SK-N-SH treated with all-trans-retinoic acid at 6 μM for 48 hours (cell line): ENCODE measurements at regions not wholly inside any gene's neighbourhood (a gene's known extent, or its start where the extent isn't known, plus 50 kb on each side); places are given as distances from the start of the nearest gene placed in this dataset.
A peak's percentile ranks its signal among the peaks of the same experiment; 100 is the strongest.

Source experiments
- ATAC-seq: fragments of 200-7000 bp; cut with Tn5 transposase; 3 replicates; pipeline ENCODE4 v1.9.1; 2020; ENCODE audit warnings: mild to moderate bottlenecking, moderate library complexity
- ARNTL ChIP-seq: fragments of 450-650 bp; formaldehyde crosslinking; IDR thresholded peaks from 2 replicates; pipeline ENCODE4 v1.5.0; 2020; ENCODE audit warnings: low read depth, mild to moderate bottlenecking, moderate library complexity, borderline replicate concordance
- CSDC2 ChIP-seq: fragments of 250-450 bp; sonication (Bioruptor Pico); IDR thresholded peaks from 2 replicates; pipeline ENCODE4 v1.5.0; 2020; ENCODE audit warnings: mild to moderate bottlenecking, moderate library complexity
- ESRRG ChIP-seq: fragments of 250-450 bp; sonication (Bioruptor Pico); IDR thresholded peaks from 2 replicates; pipeline ENCODE4 v1.6.1; 2021; ENCODE audit warnings: mild to moderate bottlenecking
- ISL1 ChIP-seq: fragments of 250-450 bp; sonication (Bioruptor Pico); IDR thresholded peaks from 2 replicates; pipeline ENCODE4 v2.1.2; 2022; ENCODE audit warnings: mild to moderate bottlenecking, moderate library complexity
- OSR1 ChIP-seq: fragments of 250-450 bp; sonication (Bioruptor Pico); IDR thresholded peaks from 2 replicates; pipeline ENCODE4 v1.8.0; 2022; ENCODE audit warnings: moderate library complexity, mild to moderate bottlenecking, inconsistent platforms
- PPARA ChIP-seq: fragments of 250-450 bp; sonication (Bioruptor Pico); IDR thresholded peaks from 2 replicates; pipeline ENCODE4 v1.5.0; 2020; ENCODE audit warnings: mild to moderate bottlenecking, borderline replicate concordance
- RARB ChIP-seq: fragments of 250-450 bp; sonication (Bioruptor Pico); IDR thresholded peaks from 2 replicates; pipeline ENCODE4 v1.8.0; 2021; ENCODE audit warnings: mild to moderate bottlenecking, moderate library complexity
- SNAI2 ChIP-seq: fragments of 250-450 bp; sonication (Bioruptor Pico); IDR thresholded peaks from 2 replicates; pipeline ENCODE4 v1.5.0; 2020; ENCODE audit warnings: mild to moderate bottlenecking, moderate library complexity
- TCF4 ChIP-seq: fragments of 250-450 bp; sonication (Bioruptor Pico); IDR thresholded peaks from 2 replicates; pipeline ENCODE4 v1.8.0; 2021; ENCODE audit warnings: mild to moderate bottlenecking, moderate library complexity, borderline replicate concordance
- TOX ChIP-seq: fragments of 250-450 bp; sonication (Bioruptor Pico); IDR thresholded peaks from 2 replicates; pipeline ENCODE4 v1.8.0; 2021; ENCODE audit warnings: mild to moderate bottlenecking, moderate library complexity, borderline replicate concordance
- ZC3H10 ChIP-seq: fragments of 250-450 bp; sonication (Bioruptor Pico); IDR thresholded peaks from 2 replicates; pipeline ENCODE4 v1.5.1; 2021; ENCODE audit warnings: mild to moderate bottlenecking, moderate library complexity
- ZFP3 ChIP-seq: fragments of 250-450 bp; sonication (Bioruptor Pico); IDR thresholded peaks from 2 replicates; pipeline ENCODE4 v1.5.0; 2020; ENCODE audit warnings: mild to moderate bottlenecking, moderate library complexity
- ZFP30 ChIP-seq: fragments of 450-650 bp; formaldehyde crosslinking; IDR thresholded peaks from 2 replicates; pipeline ENCODE4 v1.5.0; 2022; ENCODE audit warnings: mild to moderate bottlenecking, moderate library complexity
- ZNF565 ChIP-seq: fragments of 450-650 bp; formaldehyde crosslinking; conservative IDR thresholded peaks from 2 replicates; pipeline ENCODE4 v1.5.0; 2020; ENCODE audit warnings: low read depth, mild to moderate bottlenecking, moderate library complexity
- ZNF70 ChIP-seq: fragments of 450-650 bp; formaldehyde crosslinking; IDR thresholded peaks from 2 replicates; pipeline ENCODE4 v1.5.0; 2020; ENCODE audit warnings: mild to moderate bottlenecking, moderate library complexity
- ZNF8 ChIP-seq: fragments of 450-650 bp; formaldehyde crosslinking; IDR thresholded peaks from 2 replicates; pipeline ENCODE4 v1.5.0; 2020; ENCODE audit warnings: mild to moderate bottlenecking, moderate library complexity
- TF ChIP-seq, protein P1 (sequence below): fragments of 250-450 bp; sonication (Bioruptor Pico); IDR thresholded peaks from 2 replicates; pipeline ENCODE4 v1.5.1; 2020; ENCODE audit warnings: low read depth, mild to moderate bottlenecking, moderate library complexity
- TF ChIP-seq, protein P2 (sequence below): fragments of 250-450 bp; sonication (Bioruptor Pico); IDR thresholded peaks from 2 replicates; pipeline ENCODE4 v1.5.0; 2020; ENCODE audit warnings: mild to moderate bottlenecking, moderate library complexity
- TF ChIP-seq, protein P3 (sequence below): fragments of 250-450 bp; sonication (Bioruptor Pico); IDR thresholded peaks from 2 replicates; pipeline ENCODE4 v1.8.0; 2020; ENCODE audit warnings: mild to moderate bottlenecking, moderate library complexity, borderline replicate concordance
- TF ChIP-seq, protein P4 (sequence below): fragments of 250-450 bp; sonication (Bioruptor Pico); IDR thresholded peaks from 2 replicates; pipeline ENCODE4 v1.5.1; 2021; ENCODE audit warnings: mild to moderate bottlenecking, moderate library complexity

DNA sequence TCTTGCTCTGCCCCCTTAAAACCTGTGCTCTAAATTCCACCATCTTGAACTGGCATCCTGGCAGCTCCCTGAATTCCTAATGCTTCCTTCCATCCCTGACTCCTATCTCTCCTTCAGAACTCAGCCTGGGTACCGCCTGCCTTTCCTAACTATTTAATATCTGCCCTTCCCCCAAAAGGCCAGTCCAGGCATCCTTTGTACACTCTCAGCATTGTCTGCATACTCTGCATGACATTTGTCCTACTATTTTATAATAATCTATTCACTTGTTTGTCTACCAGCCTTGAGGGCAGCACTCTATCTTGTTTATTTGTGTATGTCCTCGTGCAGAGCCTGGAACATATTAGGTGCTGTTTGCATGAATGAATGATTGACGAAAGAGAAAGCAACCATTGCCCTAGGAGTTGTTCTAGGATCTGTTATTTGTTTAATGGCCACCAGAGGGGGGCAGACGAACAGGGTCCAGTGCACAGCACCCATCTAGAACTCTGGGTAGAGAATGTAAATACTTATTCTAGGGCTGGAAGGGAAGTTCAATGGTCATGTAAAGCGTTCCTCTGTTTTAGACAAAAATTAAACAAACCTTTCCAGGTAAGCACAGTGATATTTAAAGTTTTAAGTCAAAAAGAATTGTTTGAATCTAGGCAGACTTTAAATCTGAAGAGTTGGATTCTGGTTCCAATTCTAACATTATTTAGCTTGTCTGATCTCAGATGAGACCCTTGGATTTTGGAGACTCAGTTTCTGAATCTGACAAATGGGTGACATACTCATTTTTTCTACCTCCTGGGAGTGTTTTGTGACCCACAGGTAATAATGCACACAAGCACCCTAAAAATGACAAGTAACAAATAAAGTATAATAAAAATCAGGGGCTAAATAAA, 125.8 kb upstream of the GALNT15 start:
- TF ChIP-seq ZNF8 (CRISPR knock-in tag), result no peak
- TF ChIP-seq ISL1, result no peak
- TF ChIP-seq, protein P1, sequence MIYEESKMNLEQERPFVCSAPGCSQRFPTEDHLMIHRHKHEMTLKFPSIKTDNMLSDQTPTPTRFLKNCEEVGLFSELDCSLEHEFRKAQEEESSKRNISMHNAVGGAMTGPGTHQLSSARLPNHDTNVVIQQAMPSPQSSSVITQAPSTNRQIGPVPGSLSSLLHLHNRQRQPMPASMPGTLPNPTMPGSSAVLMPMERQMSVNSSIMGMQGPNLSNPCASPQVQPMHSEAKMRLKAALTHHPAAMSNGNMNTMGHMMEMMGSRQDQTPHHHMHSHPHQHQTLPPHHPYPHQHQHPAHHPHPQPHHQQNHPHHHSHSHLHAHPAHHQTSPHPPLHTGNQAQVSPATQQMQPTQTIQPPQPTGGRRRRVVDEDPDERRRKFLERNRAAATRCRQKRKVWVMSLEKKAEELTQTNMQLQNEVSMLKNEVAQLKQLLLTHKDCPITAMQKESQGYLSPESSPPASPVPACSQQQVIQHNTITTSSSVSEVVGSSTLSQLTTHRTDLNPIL (CRISPR knock-in tag), result no peak
- TF ChIP-seq TOX (CRISPR knock-in tag), result no peak
- TF ChIP-seq SNAI2 (CRISPR knock-in tag), result no peak
- TF ChIP-seq ESRRG (CRISPR knock-in tag), result no peak
- no peak for TF ChIP-seq RARB (CRISPR knock-in tag)
- TF ChIP-seq TCF4, result no peak
- TF ChIP-seq, protein P2, sequence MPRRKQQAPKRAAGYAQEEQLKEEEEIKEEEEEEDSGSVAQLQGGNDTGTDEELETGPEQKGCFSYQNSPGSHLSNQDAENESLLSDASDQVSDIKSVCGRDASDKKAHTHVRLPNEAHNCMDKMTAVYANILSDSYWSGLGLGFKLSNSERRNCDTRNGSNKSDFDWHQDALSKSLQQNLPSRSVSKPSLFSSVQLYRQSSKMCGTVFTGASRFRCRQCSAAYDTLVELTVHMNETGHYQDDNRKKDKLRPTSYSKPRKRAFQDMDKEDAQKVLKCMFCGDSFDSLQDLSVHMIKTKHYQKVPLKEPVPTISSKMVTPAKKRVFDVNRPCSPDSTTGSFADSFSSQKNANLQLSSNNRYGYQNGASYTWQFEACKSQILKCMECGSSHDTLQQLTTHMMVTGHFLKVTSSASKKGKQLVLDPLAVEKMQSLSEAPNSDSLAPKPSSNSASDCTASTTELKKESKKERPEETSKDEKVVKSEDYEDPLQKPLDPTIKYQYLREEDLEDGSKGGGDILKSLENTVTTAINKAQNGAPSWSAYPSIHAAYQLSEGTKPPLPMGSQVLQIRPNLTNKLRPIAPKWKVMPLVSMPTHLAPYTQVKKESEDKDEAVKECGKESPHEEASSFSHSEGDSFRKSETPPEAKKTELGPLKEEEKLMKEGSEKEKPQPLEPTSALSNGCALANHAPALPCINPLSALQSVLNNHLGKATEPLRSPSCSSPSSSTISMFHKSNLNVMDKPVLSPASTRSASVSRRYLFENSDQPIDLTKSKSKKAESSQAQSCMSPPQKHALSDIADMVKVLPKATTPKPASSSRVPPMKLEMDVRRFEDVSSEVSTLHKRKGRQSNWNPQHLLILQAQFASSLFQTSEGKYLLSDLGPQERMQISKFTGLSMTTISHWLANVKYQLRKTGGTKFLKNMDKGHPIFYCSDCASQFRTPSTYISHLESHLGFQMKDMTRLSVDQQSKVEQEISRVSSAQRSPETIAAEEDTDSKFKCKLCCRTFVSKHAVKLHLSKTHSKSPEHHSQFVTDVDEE (CRISPR knock-in tag), result no peak
- no peak for TF ChIP-seq ZFP3 (CRISPR knock-in tag)
- TF ChIP-seq ZC3H10, result no peak
- no peak for TF ChIP-seq OSR1 (CRISPR knock-in tag)
- no peak for TF ChIP-seq ZNF565
- no peak for TF ChIP-seq CSDC2 (CRISPR knock-in tag)
- TF ChIP-seq ZNF70 (CRISPR knock-in tag), result no peak
- no peak for TF ChIP-seq PPARA (CRISPR knock-in tag)
- TF ChIP-seq, protein P3, sequence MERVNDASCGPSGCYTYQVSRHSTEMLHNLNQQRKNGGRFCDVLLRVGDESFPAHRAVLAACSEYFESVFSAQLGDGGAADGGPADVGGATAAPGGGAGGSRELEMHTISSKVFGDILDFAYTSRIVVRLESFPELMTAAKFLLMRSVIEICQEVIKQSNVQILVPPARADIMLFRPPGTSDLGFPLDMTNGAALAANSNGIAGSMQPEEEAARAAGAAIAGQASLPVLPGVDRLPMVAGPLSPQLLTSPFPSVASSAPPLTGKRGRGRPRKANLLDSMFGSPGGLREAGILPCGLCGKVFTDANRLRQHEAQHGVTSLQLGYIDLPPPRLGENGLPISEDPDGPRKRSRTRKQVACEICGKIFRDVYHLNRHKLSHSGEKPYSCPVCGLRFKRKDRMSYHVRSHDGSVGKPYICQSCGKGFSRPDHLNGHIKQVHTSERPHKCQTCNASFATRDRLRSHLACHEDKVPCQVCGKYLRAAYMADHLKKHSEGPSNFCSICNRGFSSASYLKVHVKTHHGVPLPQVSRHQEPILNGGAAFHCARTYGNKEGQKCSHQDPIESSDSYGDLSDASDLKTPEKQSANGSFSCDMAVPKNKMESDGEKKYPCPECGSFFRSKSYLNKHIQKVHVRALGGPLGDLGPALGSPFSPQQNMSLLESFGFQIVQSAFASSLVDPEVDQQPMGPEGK (CRISPR knock-in tag), result no peak
- no peak for TF ChIP-seq ARNTL
- TF ChIP-seq, all 23 proteins: peak for 0
- peak; percentile 98 for ATAC-seq

DNA sequence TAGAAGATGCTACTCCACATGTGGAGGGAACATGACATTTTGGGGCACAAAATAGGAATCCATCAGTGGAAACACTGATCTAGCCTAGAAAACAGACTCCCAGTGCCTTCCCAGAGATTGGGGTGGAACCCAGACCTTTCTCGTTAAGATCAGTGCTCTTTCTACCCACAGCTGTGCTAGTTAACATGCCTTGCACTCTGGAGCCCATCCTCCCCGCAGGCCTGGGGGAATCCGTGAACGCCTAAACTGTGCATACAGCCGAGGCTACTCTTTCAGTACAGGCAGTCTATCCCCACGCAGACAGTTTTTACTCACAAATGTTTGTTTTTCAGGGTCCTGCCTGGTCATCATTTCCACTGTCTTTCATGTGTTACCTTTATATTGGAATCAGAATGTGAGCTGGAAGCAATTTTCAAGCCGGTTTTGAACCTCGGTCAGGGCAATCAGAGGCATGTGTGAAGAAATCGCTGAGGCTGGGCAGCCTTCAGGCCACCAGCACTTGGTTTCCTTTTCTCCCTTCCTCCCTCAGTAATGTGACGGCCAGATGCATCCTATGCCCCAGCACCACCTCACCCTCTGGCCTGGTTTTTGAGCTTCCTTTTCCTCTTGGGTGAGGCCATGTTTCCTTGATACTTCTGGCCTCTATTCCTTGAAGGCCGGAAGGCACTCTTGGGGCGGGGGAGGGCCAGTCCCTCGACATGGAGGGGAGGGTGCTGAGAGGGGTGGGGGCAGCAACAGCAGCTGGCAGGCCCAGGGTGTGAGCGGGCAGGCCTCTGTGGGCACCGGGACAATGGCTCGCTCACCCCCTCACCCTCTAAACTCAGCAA, 123.6 kb upstream of the GALNT15 start:
- no peak for ATAC-seq
- TF ChIP-seq TCF4 (no peak), ZFP30 (CRISPR knock-in tag) (no peak), ESRRG (CRISPR knock-in tag) (no peak), ARNTL (no peak), PPARA (CRISPR knock-in tag) (no peak), ZNF70 (CRISPR knock-in tag) (no peak)
- TF ChIP-seq, protein P4, sequence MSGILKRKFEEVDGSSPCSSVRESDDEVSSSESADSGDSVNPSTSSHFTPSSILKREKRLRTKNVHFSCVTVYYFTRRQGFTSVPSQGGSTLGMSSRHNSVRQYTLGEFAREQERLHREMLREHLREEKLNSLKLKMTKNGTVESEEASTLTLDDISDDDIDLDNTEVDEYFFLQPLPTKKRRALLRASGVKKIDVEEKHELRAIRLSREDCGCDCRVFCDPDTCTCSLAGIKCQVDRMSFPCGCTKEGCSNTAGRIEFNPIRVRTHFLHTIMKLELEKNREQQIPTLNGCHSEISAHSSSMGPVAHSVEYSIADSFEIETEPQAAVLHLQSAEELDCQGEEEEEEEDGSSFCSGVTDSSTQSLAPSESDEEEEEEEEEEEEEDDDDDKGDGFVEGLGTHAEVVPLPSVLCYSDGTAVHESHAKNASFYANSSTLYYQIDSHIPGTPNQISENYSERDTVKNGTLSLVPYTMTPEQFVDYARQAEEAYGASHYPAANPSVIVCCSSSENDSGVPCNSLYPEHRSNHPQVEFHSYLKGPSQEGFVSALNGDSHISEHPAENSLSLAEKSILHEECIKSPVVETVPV, result no peak
- TF ChIP-seq, protein P3 (CRISPR knock-in tag), result no peak
